SK-N-SH treated with all-trans-retinoic acid at 6 μM for 48 hours (cell line): ENCODE measurements at regions not wholly inside any gene's neighbourhood (a gene's known extent, or its start where the extent isn't known, plus 50 kb on each side); places are given as distances from the start of the nearest gene placed in this dataset.

ENCODE experiments used
- GLIS3 ChIP-seq: fragments of 250-450 bp; sonication (Bioruptor Pico); IDR thresholded peaks from 2 replicates; pipeline ENCODE4 v1.5.0; 2020; ENCODE audit warnings: mild to moderate bottlenecking, moderate library complexity
- PATZ1 ChIP-seq: fragments of 250-450 bp; sonication (Bioruptor Pico); IDR thresholded peaks from 2 replicates; pipeline ENCODE4 v1.8.0; 2020; ENCODE audit warnings: mild to moderate bottlenecking, moderate library complexity, borderline replicate concordance
- PPARA ChIP-seq: fragments of 250-450 bp; sonication (Bioruptor Pico); IDR thresholded peaks from 2 replicates; pipeline ENCODE4 v1.5.0; 2020; ENCODE audit warnings: mild to moderate bottlenecking, borderline replicate concordance
- RARB ChIP-seq: fragments of 250-450 bp; sonication (Bioruptor Pico); IDR thresholded peaks from 2 replicates; pipeline ENCODE4 v1.8.0; 2021; ENCODE audit warnings: mild to moderate bottlenecking, moderate library complexity
- ZC3H10 ChIP-seq: fragments of 250-450 bp; sonication (Bioruptor Pico); IDR thresholded peaks from 2 replicates; pipeline ENCODE4 v1.5.1; 2021; ENCODE audit warnings: mild to moderate bottlenecking, moderate library complexity
- ZFP3 ChIP-seq: fragments of 250-450 bp; sonication (Bioruptor Pico); IDR thresholded peaks from 2 replicates; pipeline ENCODE4 v1.5.0; 2020; ENCODE audit warnings: mild to moderate bottlenecking, moderate library complexity
- ZFP30 ChIP-seq: fragments of 450-650 bp; formaldehyde crosslinking; IDR thresholded peaks from 2 replicates; pipeline ENCODE4 v1.5.0; 2022; ENCODE audit warnings: mild to moderate bottlenecking, moderate library complexity

- TF ChIP-seq PATZ1 (CRISPR knock-in tag) (no peak), GLIS3 (no peak), ZC3H10 (CRISPR knock-in tag) (no peak), RARB (CRISPR knock-in tag) (no peak), PPARA (CRISPR knock-in tag) (no peak), ZFP30 (CRISPR knock-in tag) (no peak), ZFP3 (CRISPR knock-in tag) (no peak)
These were observed 159.6 kb downstream of the TEX36 start for GRCh38 chr10:125523347-125523746.
